MG63 (cell line): ENCODE measurements at regions not wholly inside any gene's neighbourhood (a gene's known extent, or its start where the extent isn't known, plus 50 kb on each side); places are given as distances from the start of the nearest gene placed in this dataset.
"Not testable (repeated sequence)": the region's sequence is repeated elsewhere in the genome, so short reads cannot be mapped to it uniquely, and the experiment has no call there.

Experiments used
- DNase-seq: peaks from one replicate; pipeline ENCODE4 v3.0.0-alpha.2; 2020
- H3K27me3 ChIP-seq: fragments of 250-450 bp; sonication (Bioruptor Pico); 2 replicates; pipeline ENCODE4 v1.5.1; 2020; ENCODE audit warnings: mild to moderate bottlenecking, moderate library complexity
- H3K36me3 ChIP-seq: fragments of 250-450 bp; sonication (Bioruptor Pico); 2 replicates; pipeline ENCODE4 v1.5.1; 2020; ENCODE audit warnings: mild to moderate bottlenecking, moderate library complexity
- H3K4me3 ChIP-seq: fragments of 250-450 bp; sonication (Bioruptor Pico); 2 replicates; pipeline ENCODE4 v1.5.1; 2020; ENCODE audit warnings: mild to moderate bottlenecking, moderate library complexity
- H3K9me3 ChIP-seq: fragments of 250-450 bp; sonication (Bioruptor Pico); 2 replicates; pipeline ENCODE4 v1.5.1; 2020; ENCODE audit warnings: mild to moderate bottlenecking, moderate library complexity

GRCh38 chr13:107806726-107807125, 408.6 kb downstream of the LIG4 start:
- Histone ChIP-seq H3K9me3 (no peaks in the 10 kb centered on the region), H3K4me3 (no peak overlapping the region), H3K27me3 (no peaks in the 10 kb centered on the region), H3K36me3 (no peaks in the 10 kb centered on the region)
- DNase-seq: no peak

GRCh38 chr13:107803822-107804495, 411.4 kb downstream of the LIG4 start:
- DNase-seq: no peak
- H3K4me3 ChIP-seq: no peak overlapping the region
- H3K27me3 ChIP-seq: no peaks in the 10 kb centered on the region
- no peaks in the 10 kb centered on the region for H3K9me3 ChIP-seq
- no peaks in the 10 kb centered on the region for H3K36me3 ChIP-seq

DNA sequence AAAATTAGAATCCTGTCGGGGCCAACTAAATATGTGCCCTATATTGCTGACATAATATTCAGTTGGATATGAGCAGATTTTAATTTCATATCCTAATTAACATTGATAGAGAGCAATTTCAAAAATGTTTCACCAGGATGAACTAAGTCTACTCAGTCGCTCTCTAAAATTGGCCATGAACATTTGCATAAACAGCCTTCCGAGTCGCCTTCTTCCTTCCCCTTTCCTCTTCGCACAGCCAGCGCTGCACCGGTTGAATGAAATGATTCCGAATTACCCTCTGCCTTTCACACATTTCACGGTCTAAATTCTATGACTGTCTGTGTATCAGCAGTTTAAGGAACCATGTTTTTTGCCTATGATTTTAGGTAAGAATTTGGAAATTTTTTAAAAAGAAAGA, 413.7 kb downstream of the LIG4 start:
- DNase-seq: peak; percentile 10
- H3K4me3 ChIP-seq: peak overlapping the region; percentile 2
- no peaks in the 10 kb centered on the region for H3K27me3 ChIP-seq
- no peaks in the 10 kb centered on the region for H3K9me3 ChIP-seq
- H3K36me3 ChIP-seq: no peaks in the 10 kb centered on the region

GRCh38 chr13:107799001-107799400, 416.3 kb downstream of the LIG4 start:
- Histone ChIP-seq H3K27me3 (no peaks in the 10 kb centered on the region), H3K4me3 (peak overlapping the region; percentile 29), H3K36me3 (no peaks in the 10 kb centered on the region), H3K9me3 (no peaks in the 10 kb centered on the region)
- DNase-seq: peak; percentile 28

GRCh38 chr13:107790397-107790796, 424.9 kb downstream of the LIG4 start:
- no peaks in the 10 kb centered on the region for H3K27me3 ChIP-seq
- no peaks in the 10 kb centered on the region for H3K9me3 ChIP-seq
- DNase-seq: no peak

DNA sequence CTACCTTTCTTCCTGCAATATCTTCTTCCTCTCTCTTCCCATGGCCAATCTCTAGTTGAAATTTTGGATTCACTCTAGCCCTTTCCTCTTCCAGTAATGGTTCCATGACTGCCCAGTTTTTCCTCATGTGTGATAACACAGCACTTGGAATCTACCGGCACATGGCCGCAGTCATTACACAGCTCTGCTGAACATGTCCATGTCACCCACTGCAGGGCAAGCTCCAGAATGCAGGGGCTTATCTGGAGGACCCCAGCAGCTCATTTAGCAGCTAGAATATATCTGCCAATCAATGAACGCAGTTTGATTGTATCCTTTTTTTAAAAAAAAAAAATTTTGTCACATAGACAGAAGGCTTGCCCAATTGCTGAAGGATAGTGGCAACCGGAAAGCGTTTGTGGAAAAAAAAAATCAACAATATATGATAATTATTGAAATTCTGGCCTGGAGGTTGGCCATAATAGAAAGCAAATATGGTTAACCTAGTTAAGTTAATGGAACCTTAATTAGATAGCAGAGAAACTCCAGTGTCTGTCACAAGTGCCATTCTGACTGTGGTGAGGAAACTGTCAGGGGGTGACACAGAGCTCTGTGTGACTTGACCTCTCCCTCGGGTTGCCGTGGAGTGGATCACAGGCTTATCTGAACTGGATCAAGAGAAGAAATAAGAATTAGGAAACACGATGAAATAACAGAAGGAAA, 426.7 kb downstream of the LIG4 start:
- H3K4me3 ChIP-seq: no peak overlapping the region

More at GRCh38 chr13:107790397-107790796, 424.9 kb downstream of the LIG4 start:
- Histone ChIP-seq H3K36me3 (no peaks in the 10 kb centered on the region), H3K4me3 (no peak overlapping the region)

GRCh38 chr13:107782646-107783045, 432.7 kb downstream of the LIG4 start:
- H3K9me3 ChIP-seq, H3K27me3 ChIP-seq, DNase-seq, H3K4me3 ChIP-seq, H3K36me3 ChIP-seq: not testable (repeated sequence)

More for the DNA sequence above, 426.7 kb downstream of the LIG4 start:
- H3K36me3 ChIP-seq: no peaks in the 10 kb centered on the region
- H3K27me3 ChIP-seq: no peaks in the 10 kb centered on the region
- no peaks in the 10 kb centered on the region for H3K9me3 ChIP-seq
- DNase-seq: no peak

DNA sequence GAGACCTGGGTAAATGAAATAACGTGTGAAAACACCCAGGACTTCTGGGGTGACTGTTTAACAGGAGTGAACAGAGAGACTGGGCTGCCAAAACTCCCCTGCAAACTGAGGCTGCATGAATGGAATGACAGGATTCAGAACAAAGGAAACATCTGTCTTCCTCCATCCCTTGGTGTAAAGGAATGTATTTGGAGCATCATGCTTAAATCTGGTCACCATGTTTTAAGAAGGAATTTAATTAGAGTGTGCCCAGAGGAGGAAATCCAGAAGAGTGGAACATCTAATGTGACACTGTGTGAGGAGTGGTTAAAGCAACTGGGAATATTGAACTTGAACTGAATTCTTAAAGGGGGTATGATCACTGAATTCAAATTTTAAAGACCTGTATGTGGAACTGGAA, 437.2 kb downstream of the LIG4 start:
- no peaks in the 10 kb centered on the region for H3K9me3 ChIP-seq
- no peak for DNase-seq
- no peaks in the 10 kb centered on the region for H3K27me3 ChIP-seq
- H3K4me3 ChIP-seq: no peak overlapping the region
- no peaks in the 10 kb centered on the region for H3K36me3 ChIP-seq

- Histone ChIP-seq H3K36me3 (no peaks in the 10 kb centered on the region), H3K9me3 (no peaks in the 10 kb centered on the region), H3K27me3 (no peaks in the 10 kb centered on the region), H3K4me3 (no peak overlapping the region)
- DNase-seq: no peak
Measured at GRCh38 chr13:107770541-107770940, 444.8 kb downstream of the LIG4 start.

- Histone ChIP-seq H3K36me3 (no peaks in the 10 kb centered on the region), H3K27me3 (no peaks in the 10 kb centered on the region), H3K4me3 (no peak overlapping the region), H3K9me3 (no peaks in the 10 kb centered on the region)
- DNase-seq: no peak
Measured at GRCh38 chr13:107767119-107767518, 448.2 kb downstream of the LIG4 start.

GRCh38 chr13:107765724-107766401, 449.5 kb downstream of the LIG4 start:
- no peaks in the 10 kb centered on the region for H3K9me3 ChIP-seq

DNA sequence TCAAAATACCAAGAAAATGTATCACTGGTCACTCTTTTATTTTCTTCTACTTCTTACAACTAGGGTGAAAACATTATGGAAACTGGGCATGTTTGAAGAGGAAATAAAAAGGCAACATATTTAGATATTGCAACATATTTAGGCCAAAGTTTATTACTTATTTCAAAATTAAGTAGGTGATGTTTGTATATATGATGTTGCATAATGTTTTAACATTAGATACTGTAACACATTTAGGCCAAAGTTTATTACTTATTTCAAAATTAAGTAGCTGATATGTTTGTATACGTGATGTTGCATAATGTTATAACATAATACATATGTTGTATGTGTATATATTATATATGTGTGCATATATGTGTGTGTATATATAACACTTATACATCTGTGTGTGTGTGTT, 451.3 kb downstream of the LIG4 start:
- no peaks in the 10 kb centered on the region for H3K36me3 ChIP-seq
- H3K4me3 ChIP-seq: no peak overlapping the region
- H3K9me3 ChIP-seq: no peaks in the 10 kb centered on the region
- H3K27me3 ChIP-seq: no peaks in the 10 kb centered on the region
- DNase-seq: no peak

More at GRCh38 chr13:107765724-107766401, 449.5 kb downstream of the LIG4 start:
- DNase-seq: no peak
- no peak overlapping the region for H3K4me3 ChIP-seq
- H3K36me3 ChIP-seq: no peaks in the 10 kb centered on the region
- no peaks in the 10 kb centered on the region for H3K27me3 ChIP-seq

DNA sequence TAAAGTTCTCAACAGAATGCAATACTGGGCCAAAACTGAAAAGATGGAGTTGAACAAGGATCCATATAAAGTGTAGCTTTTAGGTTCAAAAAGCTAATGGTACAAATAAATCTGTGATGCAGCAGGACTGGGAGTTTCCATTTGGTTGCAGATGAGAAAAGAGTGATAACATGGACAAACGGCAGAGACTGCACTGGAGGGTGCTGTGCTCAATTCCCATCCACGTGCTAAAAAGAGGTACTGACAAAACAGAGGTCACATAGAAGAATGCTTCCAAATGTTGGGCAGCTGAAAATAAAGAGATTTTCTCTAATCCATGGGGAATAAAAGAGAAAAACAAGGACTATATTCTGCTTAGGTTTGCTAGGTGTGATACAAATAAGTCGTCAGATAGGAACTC, 461.6 kb downstream of the LIG4 start:
- no peaks in the 10 kb centered on the region for H3K36me3 ChIP-seq
- DNase-seq: no peak
- no peaks in the 10 kb centered on the region for H3K27me3 ChIP-seq
- no peaks in the 10 kb centered on the region; the same call in 1 of the 2 replicates for H3K9me3 ChIP-seq
- H3K4me3 ChIP-seq: no peak overlapping the region

GRCh38 chr13:107753291-107753690, 462.0 kb downstream of the LIG4 start:
- Histone ChIP-seq H3K9me3 (no peaks in the 10 kb centered on the region), H3K4me3 (no peak overlapping the region), H3K36me3 (no peaks in the 10 kb centered on the region), H3K27me3 (no peaks in the 10 kb centered on the region)
- DNase-seq: no peak

GRCh38 chr13:107743983-107744382, 471.4 kb downstream of the LIG4 start:
- DNase-seq: no peak
- Histone ChIP-seq H3K9me3 (no peaks in the 10 kb centered on the region), H3K4me3 (no peak overlapping the region), H3K36me3 (no peaks in the 10 kb centered on the region), H3K27me3 (no peaks in the 10 kb centered on the region)

DNA sequence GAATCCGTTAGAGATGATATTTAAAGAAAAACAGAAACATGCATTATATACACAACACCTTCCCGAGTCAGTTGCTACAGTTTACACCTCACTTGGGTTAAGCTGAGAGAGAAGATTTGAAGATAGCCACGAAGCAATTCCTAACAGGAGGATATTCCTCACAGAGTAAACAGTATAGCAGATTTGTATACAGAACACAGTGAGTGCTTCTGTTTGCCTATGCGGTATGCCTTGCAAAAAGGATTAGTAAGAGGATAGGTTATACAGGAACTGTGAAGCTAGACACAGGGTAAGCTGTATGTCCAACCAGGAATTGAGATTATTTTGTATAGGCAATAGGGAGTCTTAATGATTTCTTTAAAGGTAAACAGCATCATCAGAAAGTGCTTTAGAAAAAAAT, 471.8 kb downstream of the LIG4 start:
- Histone ChIP-seq H3K36me3 (no peaks in the 10 kb centered on the region), H3K9me3 (no peaks in the 10 kb centered on the region), H3K4me3 (no peak overlapping the region), H3K27me3 (no peaks in the 10 kb centered on the region)
- no peak for DNase-seq

DNA sequence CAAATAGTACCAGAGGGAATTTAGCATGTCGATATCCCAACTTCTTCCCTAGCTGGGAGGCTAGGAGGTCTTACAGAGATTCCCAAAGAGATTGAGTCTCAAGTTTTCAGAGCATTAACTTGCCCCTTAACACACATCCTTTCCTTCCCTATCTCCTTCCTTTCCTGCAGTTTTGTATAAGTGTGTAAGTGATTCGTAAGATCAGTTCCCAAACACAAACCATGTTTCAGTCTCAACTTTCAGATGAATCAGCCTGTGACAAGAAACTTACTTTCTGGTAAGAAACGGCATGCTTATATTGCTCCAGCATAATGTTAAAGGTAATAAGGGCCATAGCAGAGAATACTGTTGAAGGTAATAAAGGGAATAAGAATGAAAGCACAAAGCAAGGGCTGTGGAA, 472.2 kb downstream of the LIG4 start:
- Histone ChIP-seq H3K36me3 (no peaks in the 10 kb centered on the region), H3K27me3 (no peaks in the 10 kb centered on the region), H3K4me3 (no peak overlapping the region), H3K9me3 (no peaks in the 10 kb centered on the region)
- DNase-seq: no peak

DNA sequence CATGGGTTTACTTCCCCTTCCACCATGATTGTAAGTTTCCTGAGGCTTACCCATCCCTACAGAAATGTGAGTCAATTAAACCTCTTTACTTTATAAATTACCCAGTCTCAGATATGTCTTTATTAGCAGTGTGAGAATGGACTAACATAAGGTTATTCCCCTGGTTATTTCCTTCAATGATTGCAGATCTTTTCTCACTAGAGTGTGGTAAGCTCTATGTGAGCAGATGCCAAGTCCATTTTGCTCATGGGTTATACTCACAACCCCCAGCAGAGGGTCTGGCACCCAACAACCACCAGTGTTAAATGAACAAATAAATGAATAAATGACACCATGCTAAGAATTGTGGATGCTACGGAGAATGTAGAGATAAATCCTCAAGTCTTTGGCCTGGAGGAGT, 472.8 kb downstream of the LIG4 start:
- Histone ChIP-seq H3K36me3 (no peaks in the 10 kb centered on the region), H3K27me3 (no peaks in the 10 kb centered on the region), H3K4me3 (no peak overlapping the region), H3K9me3 (no peaks in the 10 kb centered on the region)
- DNase-seq: no peak
